RPMI7951 (cell line): ENCODE measurements at regions not wholly inside any gene's neighbourhood (a gene's known extent, or its start where the extent isn't known, plus 50 kb on each side); places are given as distances from the start of the nearest gene placed in this dataset.

Source experiments
- DNase-seq: peaks from one replicate; pipeline ENCODE4 v3.0.0-alpha.2; 2012; ENCODE audit warnings: low read depth

GRCh38 chrX:20477219-20477618, 210.5 kb upstream of the RPS6KA3 start:
- DNase-seq = no peak

GRCh38 chrX:20472620-20473258, 206.0 kb upstream of the RPS6KA3 start:
- DNase-seq = no peak

GRCh38 chrX:20472148-20472547, 205.4 kb upstream of the RPS6KA3 start:
- DNase-seq = no peak

GRCh38 chrX:20471483-20471882, 204.8 kb upstream of the RPS6KA3 start:
- DNase-seq = no peak

- peak; percentile 53 for DNase-seq
These were observed 196.8 kb upstream of the RPS6KA3 start for GRCh38 chrX:20463296-20464075.

- DNase-seq = peak; percentile 91
These were observed 194.9 kb upstream of the RPS6KA3 start for GRCh38 chrX:20461576-20461975.

- no peak for DNase-seq
These were observed 194.3 kb upstream of the RPS6KA3 start for GRCh38 chrX:20461002-20461401.

- no peak for DNase-seq
These were observed 193.0 kb upstream of the RPS6KA3 start for GRCh38 chrX:20459410-20460350.

- no peak for DNase-seq
These were observed 190.3 kb upstream of the RPS6KA3 start for GRCh38 chrX:20456971-20457370.

- DNase-seq = no peak
These were observed 188.3 kb upstream of the RPS6KA3 start for GRCh38 chrX:20455001-20455400.

- peak; percentile 68 for DNase-seq
These were observed 187.4 kb upstream of the RPS6KA3 start for GRCh38 chrX:20454117-20454516.

- no peak for DNase-seq
These were observed 185.8 kb upstream of the RPS6KA3 start for GRCh38 chrX:20452487-20452886.

- no peak for DNase-seq
These were observed 185.2 kb upstream of the RPS6KA3 start for GRCh38 chrX:20451929-20452328.

- DNase-seq = no peak
These were observed 178.4 kb upstream of the RPS6KA3 start for GRCh38 chrX:20445109-20445508.

GRCh38 chrX:20442597-20442996, 175.9 kb upstream of the RPS6KA3 start:
- DNase-seq = peak; percentile 68

GRCh38 chrX:20441123-20441522, 174.4 kb upstream of the RPS6KA3 start:
- no peak for DNase-seq

- DNase-seq = no peak
These were observed 172.3 kb upstream of the RPS6KA3 start for GRCh38 chrX:20438871-20439526.

GRCh38 chrX:20437683-20438082, 171.0 kb upstream of the RPS6KA3 start:
- no peak for DNase-seq

- DNase-seq = no peak
These were observed 169.2 kb upstream of the RPS6KA3 start for GRCh38 chrX:20435913-20436312.

- no peak for DNase-seq
These were observed 168.3 kb upstream of the RPS6KA3 start for GRCh38 chrX:20434986-20435385.

GRCh38 chrX:20433388-20433775, 166.7 kb upstream of the RPS6KA3 start:
- DNase-seq = no peak
